GM12878 (cell line): ENCODE measurements at regions not wholly inside any gene's neighbourhood (a gene's known extent, or its start where the extent isn't known, plus 50 kb on each side); places are given as distances from the start of the nearest gene placed in this dataset.

Experiments used
- ATAC-seq: fragments of 200-7000 bp; cut with Tn5 transposase; 3 replicates; pipeline ENCODE4 v1.9.1; 2020; ENCODE audit warnings: mild to moderate bottlenecking, moderate library complexity
- BruUV-seq: library from RNA; stranded (reverse); fragments of 400-500 nt; replicated peaks from 2 replicates; lab custom pipeline; 2021; lab: Mats Ljungman, UMichigan
- CTCF ChIA-PET: fragments of 300-600 bp; sonication (Branson Sonifier 250); formaldehyde crosslinking; extraction: SDS; loops from one replicate; lab custom pipeline; 2021; ENCODE audit warnings: inconsistent platforms; lab: Yijun Ruan, JAX
- POLR2A ChIA-PET: fragments of 350-600 bp; formaldehyde crosslinking; extraction: SDS; loops from one replicate; lab custom pipeline; 2021; ENCODE audit warnings: inconsistent platforms; lab: Charles Lee
- RAD21 ChIA-PET: fragments of 300-600 bp; sonication (Branson Sonifier 250); formaldehyde crosslinking; loops from one replicate; lab custom pipeline; 2023; ENCODE audit warnings: antibody characterized with exemption; ENCODE audit not compliant: unreplicated experiment; lab: Charles Lee
- SMC1A ChIA-PET: fragments of 300-600 bp; sonication (Branson Sonifier 250); formaldehyde crosslinking; loops from one replicate; lab custom pipeline; 2023; ENCODE audit not compliant: unreplicated experiment, uncharacterized antibody; lab: Charles Lee
- DNase-seq: peaks from one replicate; pipeline ENCODE4 v3.0.0-alpha.2; 2011; ENCODE audit warnings: low read depth, low spot score
- FAIRE-seq: peaks from 3 replicates; lab custom pipeline; 2011; peaks lifted over from hg19 to GRCh38; lab: Jason Lieb, UNC
- H2AFZ ChIP-seq: 2 replicates; pipeline ENCODE4 v1.6.0; 2011; ENCODE audit warnings: low read depth, low read length, control low read depth; ENCODE audit not compliant: control insufficient read depth
- H3K27ac ChIP-seq: 2 replicates; pipeline ENCODE4 v1.5.1; 2011; ENCODE audit warnings: control low read depth; ENCODE audit not compliant: control insufficient read depth, insufficient read depth
- H3K27me3 ChIP-seq, 2 experiments: replicated peaks in 1 of 2; 2 replicates each; pipeline versions ENCODE4 v1.6.0 to v1.6.1; 2011; ENCODE audit warnings: low read length in 1 of 2; ENCODE audit not compliant: control insufficient read depth in 2 of 2, insufficient read depth in 2 of 2
- H3K36me3 ChIP-seq, 2 experiments: 2 replicates each; pipeline ENCODE4 v1.5.1; 2011; ENCODE audit warnings: low read length in 1 of 2; ENCODE audit not compliant: control insufficient read depth in 2 of 2, insufficient read depth in 2 of 2
- H3K4me1 ChIP-seq: 2 replicates; pipeline ENCODE4 v1.6.1; 2011; ENCODE audit warnings: mild to moderate bottlenecking, low read length, moderate library complexity, mixed read lengths; ENCODE audit not compliant: control insufficient read depth, insufficient read depth
- H3K4me2 ChIP-seq: 2 replicates; pipeline ENCODE4 v1.6.0; 2011; ENCODE audit warnings: control low read depth; ENCODE audit not compliant: control insufficient read depth, insufficient read depth
- H3K4me3 ChIP-seq: fragments of 200-600 bp; sonication (generic); 2 replicates; pipeline ENCODE4 v1.5.1; 2016
- H3K79me2 ChIP-seq: 2 replicates; pipeline ENCODE4 v1.6.0; 2011; ENCODE audit warnings: low read length; ENCODE audit not compliant: control insufficient read depth, insufficient read depth
- H3K9ac ChIP-seq: 2 replicates; pipeline ENCODE4 v1.8.0; 2011; ENCODE audit warnings: low read length, control low read depth, mixed read lengths; ENCODE audit not compliant: control insufficient read depth, insufficient read depth
- H3K9me3 ChIP-seq: replicated peaks from 3 replicates; pipeline ENCODE4 v1.5.1; 2011; ENCODE audit warnings: mild to moderate bottlenecking, low read length; ENCODE audit not compliant: control insufficient read depth, insufficient read depth
- H4K20me1 ChIP-seq: 2 replicates; pipeline ENCODE4 v1.6.0; 2011; ENCODE audit not compliant: control insufficient read depth, insufficient read depth
- CEBPB ChIP-seq, 2 experiments: fragments of 150-350 bp in 1 of 2; IDR thresholded peaks; 2 replicates each; pipeline ENCODE4 v1.6.1; 2012 to 2014; ENCODE audit warnings: low read depth in 2 of 2, low read length in 2 of 2, borderline replicate concordance in 1 of 2, inconsistent platforms in 1 of 2
- FOXK2 ChIP-seq: fragments of 450-650 bp; IDR thresholded peaks from 2 replicates; pipeline ENCODE4 v1.6.1; 2017; ENCODE audit warnings: mild to moderate bottlenecking, moderate library complexity
- IKZF2 ChIP-seq, 2 experiments: fragments of 450-650 bp; IDR thresholded peaks; 2 replicates each; pipeline ENCODE4 v1.6.1; 2017; ENCODE audit warnings: mild to moderate bottlenecking in 2 of 2, moderate library complexity in 2 of 2
- NFIC ChIP-seq: IDR thresholded peaks from 2 replicates; pipeline ENCODE4 v1.6.1; 2012; ENCODE audit warnings: low read depth, mild to moderate bottlenecking, inconsistent platforms, low read length, moderate library complexity
- NFYB ChIP-seq: IDR thresholded peaks from 2 replicates; pipeline ENCODE4 v1.6.1; 2011; ENCODE audit warnings: low read depth, mild to moderate bottlenecking, low read length, improper control_type of control experiment, moderate library complexity; ENCODE audit not compliant: insufficient read depth
- NR2F1 ChIP-seq: fragments of 450-650 bp; conservative IDR thresholded peaks from 2 replicates; pipeline ENCODE4 v1.6.1; 2017; ENCODE audit warnings: mild to moderate bottlenecking
- POLR2AphosphoS2 ChIP-seq: IDR thresholded peaks from 2 replicates; pipeline ENCODE4 v1.6.1; 2011; ENCODE audit warnings: low read depth, mild to moderate bottlenecking, low read length, improper control_type of control experiment, moderate library complexity
- RUNX3 ChIP-seq: IDR thresholded peaks from 2 replicates; pipeline ENCODE4 v1.6.1; 2012; ENCODE audit warnings: low read length, inconsistent platforms
- SIN3A ChIP-seq: IDR thresholded peaks from 2 replicates; pipeline ENCODE4 v1.6.1; 2012; ENCODE audit warnings: low read depth, low read length, improper control_type of control experiment
- TCF12 ChIP-seq: IDR thresholded peaks from 2 replicates; pipeline ENCODE4 v1.6.1; 2011; ENCODE audit warnings: low read depth, mild to moderate bottlenecking, low read length
- YBX1 ChIP-seq: fragments of 450-650 bp; IDR thresholded peaks from 2 replicates; pipeline ENCODE4 v1.6.1; 2016; ENCODE audit warnings: antibody characterized with exemption
- WGBS: methylation state at CpG from one replicate; pipeline ENCODE4 v1.1.6; 2016; ENCODE audit warnings: low lambda C conversion rate; ENCODE audit not compliant: insufficient replicate concordance, insufficient coverage; ENCODE audit errors: missing lambda C conversion rate; 5-methylcytosine and 5-hydroxymethylcytosine counted together
- in situ Hi-C: fragments of 300-500 bp; cut with MboI; formaldehyde crosslinking; loops from 9 replicates; pipeline ENCODE4 v1.14.3; 2018; ENCODE audit warnings: mixed read lengths
- intact Hi-C: fragments of 100-400 bp; cut with micrococcal nuclease; formaldehyde crosslinking; loops from one replicate; pipeline ENCODE4 v1.14.2; 2022; ENCODE audit not compliant: unreplicated experiment
- TF ChIP-seq, protein P1 (sequence below): IDR thresholded peaks from 2 replicates; pipeline ENCODE4 v1.6.1; 2011; ENCODE audit warnings: borderline replicate concordance, low read depth, mild to moderate bottlenecking, moderate library complexity, mixed read lengths, low read length; ENCODE audit not compliant: insufficient read depth; ENCODE audit errors: extremely low read length
- TF ChIP-seq, protein P2 (sequence below): fragments of 450-650 bp; IDR thresholded peaks from 2 replicates; pipeline ENCODE4 v1.6.1; 2018; ENCODE audit warnings: borderline replicate concordance, mild to moderate bottlenecking; ENCODE audit not compliant: partially characterized antibody
- TF ChIP-seq, protein P3 (sequence below): fragments of 150-350 bp; IDR thresholded peaks from 2 replicates; pipeline ENCODE4 v1.6.1; 2014; ENCODE audit warnings: mild to moderate bottlenecking, low read depth, low read length

DNA sequence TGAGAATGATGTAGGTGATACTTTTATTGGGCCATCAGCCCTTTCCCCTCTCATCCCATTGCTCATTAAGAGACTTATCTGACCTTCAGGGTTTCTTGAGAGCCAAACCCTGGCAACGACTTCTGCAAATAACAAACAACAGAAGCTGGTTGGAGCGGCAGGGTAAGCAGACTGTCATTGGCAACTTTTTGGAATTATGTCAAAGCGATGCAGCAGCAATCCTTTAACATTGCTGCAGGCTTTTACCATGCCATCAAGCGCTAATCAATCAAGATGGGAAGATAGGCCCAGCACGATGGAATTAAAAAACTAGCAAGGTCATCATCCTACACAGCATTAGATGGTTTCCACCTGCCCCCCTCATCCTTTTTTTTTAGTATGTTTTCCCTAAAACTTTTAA is 406.1 kb upstream of the PDE3A start:
- H3K27ac ChIP-seq: no peak overlapping the region
- DNase-seq (no peak), ATAC-seq (no peak), FAIRE-seq (no peak)
- ChIA-PET RAD21 (no interaction called here), SMC1A (no interaction called here), CTCF (interaction anchor here (1.1 kb wide), 1 partner anchor 22 kb away, joined by 3 read pairs; no protein-coding TSS in a partner anchor), POLR2A (no interaction called here)
- TF ChIP-seq CEBPB (IDR thresholded peaks at IDR 0.05; ENCODE audit: borderline replicate concordance in 1 of 2, low read depth in 2 of 2, low read length in 2 of 2) (no peak), POLR2AphosphoS2 (no peak), TCF12 (no peak)
- TF ChIP-seq, protein P1, sequence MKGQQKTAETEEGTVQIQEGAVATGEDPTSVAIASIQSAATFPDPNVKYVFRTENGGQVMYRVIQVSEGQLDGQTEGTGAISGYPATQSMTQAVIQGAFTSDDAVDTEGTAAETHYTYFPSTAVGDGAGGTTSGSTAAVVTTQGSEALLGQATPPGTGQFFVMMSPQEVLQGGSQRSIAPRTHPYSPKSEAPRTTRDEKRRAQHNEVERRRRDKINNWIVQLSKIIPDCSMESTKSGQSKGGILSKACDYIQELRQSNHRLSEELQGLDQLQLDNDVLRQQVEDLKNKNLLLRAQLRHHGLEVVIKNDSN: no peak
- no peak overlapping the region for H3K9ac ChIP-seq
- no peaks in the 10 kb centered on the region for H3K4me1 ChIP-seq
- no peaks in the 10 kb centered on the region for H4K20me1 ChIP-seq
- no peak overlapping the region for H2AFZ ChIP-seq
- no peaks in the 10 kb centered on the region for H3K27me3 ChIP-seq
- no peak overlapping the region for H3K4me2 ChIP-seq
- no TSS peak for BruUV-seq
- H3K4me3 ChIP-seq: no peak overlapping the region
- no peaks in the 10 kb centered on the region for H3K36me3 ChIP-seq
- intact Hi-C loops (no loop called here), in situ Hi-C loops (no loop called here)
- H3K9me3 ChIP-seq: no peaks in the 10 kb centered on the region; the same call in 2 of the 3 replicates
- WGBS: 27% methylated on average over 5 of the region's 5 CpGs
- no peaks in the 10 kb centered on the region for H3K79me2 ChIP-seq

DNA sequence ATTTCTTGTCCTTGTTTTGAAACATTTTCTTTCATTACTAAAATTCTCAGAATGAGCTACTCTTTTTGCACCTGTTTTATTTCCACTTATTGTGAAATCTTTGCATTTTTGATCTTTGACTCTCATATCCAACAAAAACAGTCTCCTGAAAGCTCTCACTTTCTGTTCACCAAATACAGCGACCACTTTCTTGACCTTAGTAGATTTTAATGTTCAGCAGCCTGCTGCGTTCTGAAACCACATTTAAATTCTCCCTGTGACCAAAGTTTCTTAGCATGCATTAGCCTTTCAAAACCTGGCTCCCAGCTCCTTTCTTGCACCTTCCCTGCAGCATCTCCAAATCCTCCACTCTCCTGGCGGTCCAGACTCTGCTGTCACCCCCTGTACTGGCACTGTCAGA is 404.4 kb upstream of the PDE3A start:
- CTCF ChIA-PET: interaction anchor here (0.8 to 1.4 kb wide), 2 partner anchors 12 to 47 kb away, joined by 4 read pairs; no protein-coding TSS in a partner anchor
- TF ChIP-seq RUNX3: peak; percentile 53
- TF ChIP-seq, protein P2, sequence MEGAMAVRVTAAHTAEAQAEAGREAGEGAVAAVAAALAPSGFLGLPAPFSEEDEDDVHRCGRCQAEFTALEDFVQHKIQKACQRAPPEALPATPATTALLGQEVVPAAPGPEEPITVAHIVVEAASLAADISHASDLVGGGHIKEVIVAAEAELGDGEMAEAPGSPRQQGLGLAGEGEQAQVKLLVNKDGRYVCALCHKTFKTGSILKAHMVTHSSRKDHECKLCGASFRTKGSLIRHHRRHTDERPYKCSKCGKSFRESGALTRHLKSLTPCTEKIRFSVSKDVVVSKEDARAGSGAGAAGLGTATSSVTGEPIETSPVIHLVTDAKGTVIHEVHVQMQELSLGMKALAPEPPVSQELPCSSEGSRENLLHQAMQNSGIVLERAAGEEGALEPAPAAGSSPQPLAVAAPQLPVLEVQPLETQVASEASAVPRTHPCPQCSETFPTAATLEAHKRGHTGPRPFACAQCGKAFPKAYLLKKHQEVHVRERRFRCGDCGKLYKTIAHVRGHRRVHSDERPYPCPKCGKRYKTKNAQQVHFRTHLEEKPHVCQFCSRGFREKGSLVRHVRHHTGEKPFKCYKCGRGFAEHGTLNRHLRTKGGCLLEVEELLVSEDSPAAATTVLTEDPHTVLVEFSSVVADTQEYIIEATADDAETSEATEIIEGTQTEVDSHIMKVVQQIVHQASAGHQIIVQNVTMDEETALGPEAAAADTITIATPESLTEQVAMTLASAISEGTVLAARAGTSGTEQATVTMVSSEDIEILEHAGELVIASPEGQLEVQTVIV: no peak
- no peak for TF ChIP-seq SIN3A
- TF ChIP-seq IKZF2 (IDR thresholded peaks at IDR 0.05): peak in 1 of 2 experiments; percentile 35; a peak in 2 of 4 replicates
- TF ChIP-seq NR2F1: 0 out of 2 replicates have a peak, but pooled peaks have one; percentile 20
- TF ChIP-seq, protein P3, sequence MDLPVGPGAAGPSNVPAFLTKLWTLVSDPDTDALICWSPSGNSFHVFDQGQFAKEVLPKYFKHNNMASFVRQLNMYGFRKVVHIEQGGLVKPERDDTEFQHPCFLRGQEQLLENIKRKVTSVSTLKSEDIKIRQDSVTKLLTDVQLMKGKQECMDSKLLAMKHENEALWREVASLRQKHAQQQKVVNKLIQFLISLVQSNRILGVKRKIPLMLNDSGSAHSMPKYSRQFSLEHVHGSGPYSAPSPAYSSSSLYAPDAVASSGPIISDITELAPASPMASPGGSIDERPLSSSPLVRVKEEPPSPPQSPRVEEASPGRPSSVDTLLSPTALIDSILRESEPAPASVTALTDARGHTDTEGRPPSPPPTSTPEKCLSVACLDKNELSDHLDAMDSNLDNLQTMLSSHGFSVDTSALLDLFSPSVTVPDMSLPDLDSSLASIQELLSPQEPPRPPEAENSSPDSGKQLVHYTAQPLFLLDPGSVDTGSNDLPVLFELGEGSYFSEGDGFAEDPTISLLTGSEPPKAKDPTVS: no peak
- no peak for TF ChIP-seq YBX1
- TF ChIP-seq NFYB: no peak
- TF ChIP-seq FOXK2: no peak
- 0 out of 2 replicates have a peak, but pooled peaks have one; percentile 28 for TF ChIP-seq NFIC

More for the DNA sequence above, 404.4 kb upstream of the PDE3A start:
- no peaks in the 10 kb centered on the region for H3K4me1 ChIP-seq
- 0% methylated on average over 3 of the region's 3 CpGs for WGBS
- H3K4me3 ChIP-seq: no peak overlapping the region
- no peak overlapping the region for H3K27ac ChIP-seq
- no peak overlapping the region for H2AFZ ChIP-seq
- no peak overlapping the region for H3K9ac ChIP-seq
- no peaks in the 10 kb centered on the region for H3K27me3 ChIP-seq
- no peaks in the 10 kb centered on the region for H3K36me3 ChIP-seq
- DNase-seq (peak; percentile 13), ATAC-seq (peak; percentile 76), FAIRE-seq (no peak)
- no peaks in the 10 kb centered on the region for H4K20me1 ChIP-seq
- ChIA-PET RAD21 (no interaction called here), POLR2A (no interaction called here), SMC1A (interaction anchor here (0.6 to 2.0 kb wide), 5 partner anchors 13 to 204 kb away, joined by 3 to 5 read pairs (median 3); no protein-coding TSS in a partner anchor)
- intact Hi-C loops: no loop called here
- BruUV-seq: no TSS peak
- no peaks in the 10 kb centered on the region; the same call in 2 of the 3 replicates for H3K9me3 ChIP-seq
- no peak overlapping the region for H3K4me2 ChIP-seq
- H3K79me2 ChIP-seq: no peaks in the 10 kb centered on the region
- in situ Hi-C loops: no loop called here
